ENCODE measurements at regions not wholly inside any gene's neighbourhood (a gene's known extent, or its start where the extent isn't known, plus 50 kb on each side); places are given as distances from the start of the nearest gene placed in this dataset.

- TF ChIP-seq CTCF (conservative IDR thresholded peaks at IDR 0.05) (no peak), EZH2 (IDR thresholded peaks at IDR 0.05; ENCODE audit: low read depth) (no peak)
Observed at GRCh38 chr2:18169121-18169892, 290.8 kb downstream of the KCNS3 start.

All from PC-9 (cell line).